ENCODE measurements at regions not wholly inside any gene's neighbourhood (a gene's known extent, or its start where the extent isn't known, plus 50 kb on each side); places are given as distances from the start of the nearest gene placed in this dataset.

DNA sequence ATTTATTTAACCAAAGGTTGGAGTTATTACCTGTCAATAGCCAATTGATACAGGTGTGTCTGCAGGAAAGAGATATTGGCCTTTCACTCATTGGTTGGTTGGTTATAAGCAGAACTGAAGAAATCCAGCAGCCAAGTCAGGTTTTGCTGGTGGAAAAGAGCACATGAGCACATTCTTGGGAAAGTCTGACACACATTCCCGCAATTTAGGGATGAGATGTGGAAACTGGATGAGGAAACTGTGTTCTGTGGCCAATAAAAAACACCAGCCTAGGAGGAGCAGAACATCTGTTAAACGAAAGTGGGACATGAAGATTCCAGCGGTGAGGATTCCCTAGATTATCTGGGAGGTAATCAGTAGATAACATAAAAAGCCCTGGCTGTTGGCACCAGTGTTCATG, 567.4 kb upstream of the CPEB2 start:
- intact Hi-C loops (cut with DNase I): no loop called here
- H3K36me3 ChIP-seq: no peaks in the 10 kb centered on the region
- H3K4me1 ChIP-seq: no peaks in the 10 kb centered on the region
- no peak overlapping the region for H3K4me3 ChIP-seq
- no peak for TF ChIP-seq POLR2AphosphoS5 (IDR thresholded peaks at IDR 0.05; ENCODE audit: insufficient read depth in 1 of 2, low read depth in 1 of 2)
- TF ChIP-seq POLR2A (IDR thresholded peaks at IDR 0.05): no peak
- TF ChIP-seq, protein P1, sequence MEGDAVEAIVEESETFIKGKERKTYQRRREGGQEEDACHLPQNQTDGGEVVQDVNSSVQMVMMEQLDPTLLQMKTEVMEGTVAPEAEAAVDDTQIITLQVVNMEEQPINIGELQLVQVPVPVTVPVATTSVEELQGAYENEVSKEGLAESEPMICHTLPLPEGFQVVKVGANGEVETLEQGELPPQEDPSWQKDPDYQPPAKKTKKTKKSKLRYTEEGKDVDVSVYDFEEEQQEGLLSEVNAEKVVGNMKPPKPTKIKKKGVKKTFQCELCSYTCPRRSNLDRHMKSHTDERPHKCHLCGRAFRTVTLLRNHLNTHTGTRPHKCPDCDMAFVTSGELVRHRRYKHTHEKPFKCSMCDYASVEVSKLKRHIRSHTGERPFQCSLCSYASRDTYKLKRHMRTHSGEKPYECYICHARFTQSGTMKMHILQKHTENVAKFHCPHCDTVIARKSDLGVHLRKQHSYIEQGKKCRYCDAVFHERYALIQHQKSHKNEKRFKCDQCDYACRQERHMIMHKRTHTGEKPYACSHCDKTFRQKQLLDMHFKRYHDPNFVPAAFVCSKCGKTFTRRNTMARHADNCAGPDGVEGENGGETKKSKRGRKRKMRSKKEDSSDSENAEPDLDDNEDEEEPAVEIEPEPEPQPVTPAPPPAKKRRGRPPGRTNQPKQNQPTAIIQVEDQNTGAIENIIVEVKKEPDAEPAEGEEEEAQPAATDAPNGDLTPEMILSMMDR (IDR thresholded peaks at IDR 0.05): no peak
- DNase-seq (ENCODE audit: extremely low spot score in 2 of 2): no peak
- no peaks in the 10 kb centered on the region for H3K9me3 ChIP-seq
- H3K27me3 ChIP-seq: no peaks in the 10 kb centered on the region
- H3K27ac ChIP-seq: no peak overlapping the region

DNA sequence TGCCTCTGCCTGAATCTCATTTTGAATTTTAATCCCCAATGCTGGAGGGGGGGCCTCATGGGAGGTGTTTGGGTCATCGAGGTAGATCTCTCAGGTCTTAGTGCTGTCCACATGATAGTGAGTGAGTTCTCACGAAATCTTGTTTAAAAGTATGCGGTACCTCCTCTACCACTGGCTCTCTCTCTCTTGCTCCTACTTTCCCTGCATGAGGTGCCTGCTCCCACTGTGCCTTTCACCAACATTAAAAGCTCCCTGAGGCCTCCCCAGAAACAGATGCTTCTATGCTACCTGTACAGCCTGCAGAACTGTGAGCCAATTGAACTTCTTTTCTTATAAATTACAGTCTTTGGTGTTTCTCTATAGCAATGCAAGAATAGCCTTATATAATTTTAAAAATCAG, 560.7 kb upstream of the CPEB2 start:
- DNase-seq (ENCODE audit: extremely low spot score in 2 of 2): no peak
- TF ChIP-seq, protein P1 (IDR thresholded peaks at IDR 0.05): no peak
- TF ChIP-seq POLR2AphosphoS5 (IDR thresholded peaks at IDR 0.05; ENCODE audit: insufficient read depth in 1 of 2, low read depth in 1 of 2): no peak
- no peak for TF ChIP-seq POLR2A (IDR thresholded peaks at IDR 0.05)
- Histone ChIP-seq H3K36me3 (no peaks in the 10 kb centered on the region), H3K4me1 (no peaks in the 10 kb centered on the region), H3K9me3 (no peaks in the 10 kb centered on the region), H3K4me3 (no peak overlapping the region), H3K27ac (no peak overlapping the region), H3K27me3 (no peaks in the 10 kb centered on the region)
- intact Hi-C loops (cut with DNase I): no loop called here

GRCh38 chr4:14445882-14446281, 556.4 kb upstream of the CPEB2 start:
- no peak overlapping the region for H3K27ac ChIP-seq
- intact Hi-C loops (cut with DNase I): no loop called here
- H3K9me3 ChIP-seq: no peaks in the 10 kb centered on the region
- no peaks in the 10 kb centered on the region for H3K36me3 ChIP-seq
- no peak overlapping the region for H3K4me3 ChIP-seq
- DNase-seq (ENCODE audit: extremely low spot score in 2 of 2): no peak
- H3K27me3 ChIP-seq: no peaks in the 10 kb centered on the region
- no peaks in the 10 kb centered on the region for H3K4me1 ChIP-seq
- TF ChIP-seq POLR2A (IDR thresholded peaks at IDR 0.05): no peak
- TF ChIP-seq POLR2AphosphoS5 (IDR thresholded peaks at IDR 0.05; ENCODE audit: insufficient read depth in 1 of 2, low read depth in 1 of 2): no peak
- TF ChIP-seq, protein P1 (IDR thresholded peaks at IDR 0.05): no peak

DNA sequence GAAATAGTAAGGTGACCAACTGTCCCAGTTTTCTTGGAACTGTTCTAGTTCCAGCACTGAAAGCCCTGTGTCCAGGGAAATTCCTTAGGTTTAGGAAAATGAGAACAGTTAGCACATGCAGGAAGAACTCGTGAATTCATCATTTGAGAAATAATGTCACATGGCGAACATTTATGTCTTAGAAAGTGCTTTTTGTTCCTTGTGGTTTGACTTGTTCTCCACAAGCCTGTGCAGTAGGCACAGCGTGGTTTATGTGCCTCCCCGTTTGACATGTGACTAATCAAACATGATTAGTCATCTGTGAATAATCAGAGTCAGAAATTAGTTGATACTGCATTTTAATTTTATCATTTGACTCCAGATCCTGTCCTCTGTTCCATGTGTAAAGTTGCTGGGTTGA, 556.0 kb upstream of the CPEB2 start:
- Histone ChIP-seq H3K4me3 (no peak overlapping the region), H3K27me3 (no peaks in the 10 kb centered on the region), H3K9me3 (no peaks in the 10 kb centered on the region), H3K27ac (no peak overlapping the region), H3K36me3 (no peaks in the 10 kb centered on the region), H3K4me1 (no peaks in the 10 kb centered on the region)
- no peak for DNase-seq (ENCODE audit: extremely low spot score in 2 of 2)
- no peak for TF ChIP-seq POLR2A (IDR thresholded peaks at IDR 0.05)
- TF ChIP-seq, protein P1 (IDR thresholded peaks at IDR 0.05): no peak
- TF ChIP-seq POLR2AphosphoS5 (IDR thresholded peaks at IDR 0.05; ENCODE audit: insufficient read depth in 1 of 2, low read depth in 1 of 2): peak in 1 of 2 donors; percentile 30
- intact Hi-C loops (cut with DNase I): no loop called here

DNA sequence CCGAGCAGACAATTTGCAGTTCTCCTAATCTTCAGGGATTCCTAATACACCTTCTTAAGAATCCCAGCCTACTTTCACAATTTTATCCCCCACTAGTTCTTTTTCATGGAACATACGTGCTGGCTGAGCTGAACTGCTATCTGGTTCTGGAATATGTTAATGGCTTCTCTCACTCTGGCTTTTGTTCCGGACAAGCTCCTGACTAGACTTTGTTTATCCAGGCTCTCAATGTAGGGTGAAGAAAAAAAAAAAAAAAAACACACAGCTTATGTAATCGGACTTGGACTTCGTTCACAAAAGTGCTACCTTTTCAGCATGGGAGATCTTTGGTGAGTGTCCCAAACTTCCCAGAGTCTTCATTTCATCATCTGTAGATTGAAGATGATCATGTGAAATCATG, 555.4 kb upstream of the CPEB2 start:
- H3K4me1 ChIP-seq: no peaks in the 10 kb centered on the region
- intact Hi-C loops (cut with DNase I): no loop called here
- no peaks in the 10 kb centered on the region for H3K27me3 ChIP-seq
- no peak overlapping the region for H3K4me3 ChIP-seq
- no peak overlapping the region for H3K27ac ChIP-seq
- no peaks in the 10 kb centered on the region for H3K9me3 ChIP-seq
- DNase-seq (ENCODE audit: extremely low spot score in 2 of 2): no peak
- TF ChIP-seq POLR2AphosphoS5 (IDR thresholded peaks at IDR 0.05; ENCODE audit: insufficient read depth in 1 of 2, low read depth in 1 of 2): no peak
- TF ChIP-seq, protein P1 (IDR thresholded peaks at IDR 0.05): no peak
- no peak for TF ChIP-seq POLR2A (IDR thresholded peaks at IDR 0.05)
- H3K36me3 ChIP-seq: no peaks in the 10 kb centered on the region

Data from vagina (tissue), 2 donors.